Right atrium auricular region (tissue), 2 donors: ENCODE measurements at regions not wholly inside any gene's neighbourhood (a gene's known extent, or its start where the extent isn't known, plus 50 kb on each side); places are given as distances from the start of the nearest gene placed in this dataset.

Experiments used
- DNase-seq: peaks from one replicate; pipeline ENCODE4 v3.0.0-alpha.2; 2019; ENCODE audit warnings: low spot score
- H3K27ac ChIP-seq, 2 donors: fragments of 200-600 bp; sonication (generic); 1 replicate in 1 of 2; 2 replicates in 1 of 2; pipeline ENCODE4 v1.5.1; 2016 to 2019
- H3K27me3 ChIP-seq, 2 donors: fragments of 200-600 bp; sonication (generic); one replicate each; pipeline versions ENCODE4 v1.5.1 to v1.6.0; 2017 to 2019
- H3K36me3 ChIP-seq: fragments of 200-600 bp; sonication (generic); one replicate; pipeline ENCODE4 v1.5.1; 2016
- H3K4me1 ChIP-seq, 2 donors: fragments of 200-600 bp; sonication (generic); one replicate each; pipeline versions ENCODE4 v1.5.1 to v1.6.0; 2017 to 2019
- H3K4me3 ChIP-seq, 2 donors: fragments of 200-600 bp; sonication (generic); 1 replicate in 1 of 2; 2 replicates in 1 of 2; pipeline ENCODE4 v1.5.1; 2017 to 2019; ENCODE audit warnings: mild to moderate bottlenecking in 1 of 2, moderate library complexity in 1 of 2
- H3K9me3 ChIP-seq, 2 donors: fragments of 200-600 bp; sonication (generic); one replicate each; pipeline ENCODE4 v1.5.1; 2019
- TF ChIP-seq, protein P1 (sequence below), 2 donors: fragments of 200-600 bp; sonication (generic); IDR thresholded peaks; one replicate each; pipeline ENCODE4 v1.5.1; 2019; ENCODE audit warnings: antibody characterized with exemption in 2 of 2

DNA sequence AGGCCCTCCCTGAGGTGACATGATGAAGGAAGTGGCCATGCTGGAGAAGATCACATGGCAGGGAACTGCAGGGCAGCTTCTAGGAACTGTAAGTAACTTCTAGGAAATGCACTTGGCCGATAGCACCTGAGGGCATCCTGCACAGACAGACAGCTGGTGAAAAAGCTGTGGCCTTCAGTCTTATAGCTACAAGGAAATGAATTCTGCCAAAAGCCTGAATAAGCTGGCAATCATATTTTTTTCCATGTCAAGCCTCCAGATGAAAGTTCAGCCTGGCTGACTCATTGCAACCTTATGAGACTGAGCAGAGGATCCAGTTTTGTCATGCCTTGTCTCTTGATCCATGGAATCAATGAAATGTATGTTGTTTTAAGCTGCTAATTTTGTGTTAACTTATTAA is 91.1 kb upstream of the CACNA2D1 start:
- no peak overlapping the region for H3K27ac ChIP-seq
- H3K4me3 ChIP-seq = no peak overlapping the region
- H3K4me1 ChIP-seq = no peaks in the 10 kb centered on the region
- no peaks in the 10 kb centered on the region for H3K27me3 ChIP-seq
- TF ChIP-seq, protein P1, sequence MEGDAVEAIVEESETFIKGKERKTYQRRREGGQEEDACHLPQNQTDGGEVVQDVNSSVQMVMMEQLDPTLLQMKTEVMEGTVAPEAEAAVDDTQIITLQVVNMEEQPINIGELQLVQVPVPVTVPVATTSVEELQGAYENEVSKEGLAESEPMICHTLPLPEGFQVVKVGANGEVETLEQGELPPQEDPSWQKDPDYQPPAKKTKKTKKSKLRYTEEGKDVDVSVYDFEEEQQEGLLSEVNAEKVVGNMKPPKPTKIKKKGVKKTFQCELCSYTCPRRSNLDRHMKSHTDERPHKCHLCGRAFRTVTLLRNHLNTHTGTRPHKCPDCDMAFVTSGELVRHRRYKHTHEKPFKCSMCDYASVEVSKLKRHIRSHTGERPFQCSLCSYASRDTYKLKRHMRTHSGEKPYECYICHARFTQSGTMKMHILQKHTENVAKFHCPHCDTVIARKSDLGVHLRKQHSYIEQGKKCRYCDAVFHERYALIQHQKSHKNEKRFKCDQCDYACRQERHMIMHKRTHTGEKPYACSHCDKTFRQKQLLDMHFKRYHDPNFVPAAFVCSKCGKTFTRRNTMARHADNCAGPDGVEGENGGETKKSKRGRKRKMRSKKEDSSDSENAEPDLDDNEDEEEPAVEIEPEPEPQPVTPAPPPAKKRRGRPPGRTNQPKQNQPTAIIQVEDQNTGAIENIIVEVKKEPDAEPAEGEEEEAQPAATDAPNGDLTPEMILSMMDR (IDR thresholded peaks at IDR 0.05) = no peak
- H3K9me3 ChIP-seq = no peaks in the 10 kb centered on the region
- no peak for DNase-seq
- H3K36me3 ChIP-seq = no peaks in the 10 kb centered on the region

- H3K4me3 ChIP-seq = no peak overlapping the region
- H3K27ac ChIP-seq = no peak overlapping the region
- H3K9me3 ChIP-seq = no peaks in the 10 kb centered on the region
- no peaks in the 10 kb centered on the region for H3K36me3 ChIP-seq
- TF ChIP-seq, protein P1 (IDR thresholded peaks at IDR 0.05) = no peak
- H3K4me1 ChIP-seq = no peaks in the 10 kb centered on the region
- no peaks in the 10 kb centered on the region for H3K27me3 ChIP-seq
- no peak for DNase-seq
Observed at GRCh38 chr7:82530361-82530760, 86.8 kb upstream of the CACNA2D1 start.

GRCh38 chr7:82528577-82529310 is 85.2 kb upstream of the CACNA2D1 start:
- H3K4me1 ChIP-seq = no peaks in the 10 kb centered on the region
- H3K27ac ChIP-seq = no peak overlapping the region
- no peaks in the 10 kb centered on the region for H3K9me3 ChIP-seq
- no peaks in the 10 kb centered on the region for H3K27me3 ChIP-seq
- H3K36me3 ChIP-seq = no peaks in the 10 kb centered on the region
- TF ChIP-seq, protein P1 (IDR thresholded peaks at IDR 0.05) = no peak
- DNase-seq = no peak
- no peak overlapping the region for H3K4me3 ChIP-seq

DNA sequence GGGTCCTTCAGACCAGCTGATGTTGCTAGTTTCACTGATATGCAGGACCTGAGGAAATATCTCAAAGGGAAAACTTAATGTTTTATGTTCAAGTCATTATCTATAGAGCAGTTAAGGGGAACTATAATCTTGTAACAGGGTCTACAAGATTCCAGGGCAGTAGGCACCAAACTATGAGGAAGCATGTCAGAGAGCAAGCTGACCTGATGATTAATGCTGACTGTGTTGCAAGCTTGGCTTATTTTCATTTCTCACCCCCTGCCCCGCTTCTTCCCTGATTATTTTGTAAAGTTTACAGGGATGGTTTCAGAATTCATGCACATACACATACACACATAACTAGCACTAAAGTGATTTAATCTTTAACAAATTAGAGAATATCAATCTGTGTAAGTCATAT is 84.3 kb upstream of the CACNA2D1 start:
- H3K36me3 ChIP-seq = no peaks in the 10 kb centered on the region
- H3K4me1 ChIP-seq = no peaks in the 10 kb centered on the region
- no peaks in the 10 kb centered on the region for H3K27me3 ChIP-seq
- H3K27ac ChIP-seq = no peak overlapping the region
- DNase-seq = no peak
- H3K4me3 ChIP-seq = no peak overlapping the region
- TF ChIP-seq, protein P1 (IDR thresholded peaks at IDR 0.05) = no peak
- no peaks in the 10 kb centered on the region for H3K9me3 ChIP-seq

- TF ChIP-seq, protein P1 (IDR thresholded peaks at IDR 0.05) = no peak
- Histone ChIP-seq H3K27ac (no peak overlapping the region), H3K27me3 (no peaks in the 10 kb centered on the region), H3K9me3 (no peaks in the 10 kb centered on the region), H3K4me1 (no peaks in the 10 kb centered on the region), H3K36me3 (no peaks in the 10 kb centered on the region), H3K4me3 (no peak overlapping the region)
- no peak for DNase-seq
Observed at GRCh38 chr7:82521906-82522445, 78.4 kb upstream of the CACNA2D1 start.

DNA sequence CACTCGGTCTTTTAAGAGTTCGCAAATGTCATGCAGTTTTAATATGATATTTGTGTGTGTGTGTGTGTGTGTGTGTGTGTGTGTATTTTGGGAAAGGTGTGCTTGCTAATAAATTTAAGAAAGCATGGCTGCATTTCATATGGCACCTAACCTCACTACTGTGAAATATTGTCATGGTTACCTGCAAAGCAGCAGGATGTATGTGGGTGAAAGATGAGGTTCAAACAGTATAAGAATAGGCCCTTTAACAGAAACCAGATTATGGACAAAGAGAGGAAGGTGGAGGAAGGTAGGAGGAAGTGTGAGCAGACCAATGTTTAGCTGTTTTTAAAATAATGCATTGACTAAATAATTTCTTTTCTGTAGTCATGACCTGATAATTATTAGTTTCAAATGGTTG is 73.5 kb upstream of the CACNA2D1 start:
- no peaks in the 10 kb centered on the region for H3K4me1 ChIP-seq
- no peaks in the 10 kb centered on the region for H3K9me3 ChIP-seq
- no peak overlapping the region for H3K4me3 ChIP-seq
- DNase-seq = no peak
- H3K27ac ChIP-seq = no peak overlapping the region
- no peaks in the 10 kb centered on the region for H3K36me3 ChIP-seq
- H3K27me3 ChIP-seq = no peaks in the 10 kb centered on the region
- TF ChIP-seq, protein P1 (IDR thresholded peaks at IDR 0.05) = no peak
